AG04450 (cell line): ENCODE measurements at regions not wholly inside any gene's neighbourhood (a gene's known extent, or its start where the extent isn't known, plus 50 kb on each side); places are given as distances from the start of the nearest gene placed in this dataset.

Experiments used
- CTCF ChIA-PET: fragments of 300-600, 350-600 bp; formaldehyde crosslinking; extraction: SDS; loops from one replicate; lab custom pipeline; 2022; ENCODE audit warnings: antibody characterized with exemption, inconsistent platforms; lab: Charles Lee
- POLR2A ChIA-PET: fragments of 350-600 bp; formaldehyde crosslinking; extraction: SDS; loops from one replicate; lab custom pipeline; 2021; ENCODE audit warnings: antibody characterized with exemption, inconsistent platforms; lab: Yijun Ruan, JAX
- DNase-seq: peaks from one replicate; pipeline ENCODE4 v3.0.0-alpha.2; 2011; ENCODE audit warnings: low read depth, low spot score
- H3K27ac ChIP-seq: one replicate; pipeline ENCODE4 v1.5.1; 2012; ENCODE audit warnings: low read depth, low read length, control low read depth
- H3K27me3 ChIP-seq: one replicate; pipeline ENCODE4 v1.6.0; 2012; ENCODE audit warnings: low read length; ENCODE audit not compliant: control insufficient read depth, insufficient read depth
- H3K4me3 ChIP-seq: 2 replicates; pipeline ENCODE4 v1.5.1; 2011; ENCODE audit warnings: mild to moderate bottlenecking, low read depth, low read length, control low read depth
- H3K9me3 ChIP-seq: 2 replicates; pipeline ENCODE4 v1.5.1; 2012; ENCODE audit warnings: low read length; ENCODE audit not compliant: control insufficient read depth, insufficient read depth
- TF ChIP-seq, protein P1 (sequence below): IDR thresholded peaks from 2 replicates; pipeline ENCODE4 v1.5.1; 2011; ENCODE audit warnings: low read depth, low read length, control low read depth, inconsistent platforms

DNA sequence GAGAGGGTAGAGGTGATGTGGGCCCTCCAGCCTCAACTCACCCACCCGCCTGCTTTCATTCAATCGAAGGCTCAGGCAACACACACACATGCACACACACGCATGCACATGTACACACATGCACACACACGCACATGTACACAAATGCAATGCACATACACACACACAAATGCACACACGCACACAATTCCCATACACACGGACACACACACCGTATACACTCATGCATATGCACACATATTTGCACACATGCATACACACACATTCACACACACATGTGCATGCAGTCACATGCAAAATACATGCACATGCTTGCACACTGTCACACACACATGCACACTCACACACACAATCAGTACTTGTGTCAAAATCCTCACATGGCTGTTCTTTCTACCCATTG is 55.9 kb upstream of the SPACA7 start:
- DNase-seq: no peak
- no peak overlapping the region for H3K4me3 ChIP-seq
- peaks cover 59% of the 10 kb centered on the region for H3K9me3 ChIP-seq
- H3K27ac ChIP-seq: no peak overlapping the region
- TF ChIP-seq, protein P1, sequence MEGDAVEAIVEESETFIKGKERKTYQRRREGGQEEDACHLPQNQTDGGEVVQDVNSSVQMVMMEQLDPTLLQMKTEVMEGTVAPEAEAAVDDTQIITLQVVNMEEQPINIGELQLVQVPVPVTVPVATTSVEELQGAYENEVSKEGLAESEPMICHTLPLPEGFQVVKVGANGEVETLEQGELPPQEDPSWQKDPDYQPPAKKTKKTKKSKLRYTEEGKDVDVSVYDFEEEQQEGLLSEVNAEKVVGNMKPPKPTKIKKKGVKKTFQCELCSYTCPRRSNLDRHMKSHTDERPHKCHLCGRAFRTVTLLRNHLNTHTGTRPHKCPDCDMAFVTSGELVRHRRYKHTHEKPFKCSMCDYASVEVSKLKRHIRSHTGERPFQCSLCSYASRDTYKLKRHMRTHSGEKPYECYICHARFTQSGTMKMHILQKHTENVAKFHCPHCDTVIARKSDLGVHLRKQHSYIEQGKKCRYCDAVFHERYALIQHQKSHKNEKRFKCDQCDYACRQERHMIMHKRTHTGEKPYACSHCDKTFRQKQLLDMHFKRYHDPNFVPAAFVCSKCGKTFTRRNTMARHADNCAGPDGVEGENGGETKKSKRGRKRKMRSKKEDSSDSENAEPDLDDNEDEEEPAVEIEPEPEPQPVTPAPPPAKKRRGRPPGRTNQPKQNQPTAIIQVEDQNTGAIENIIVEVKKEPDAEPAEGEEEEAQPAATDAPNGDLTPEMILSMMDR: no peak
- POLR2A ChIA-PET: no interaction called here
- no peaks in the 10 kb centered on the region for H3K27me3 ChIP-seq
- CTCF ChIA-PET: no interaction called here

DNA sequence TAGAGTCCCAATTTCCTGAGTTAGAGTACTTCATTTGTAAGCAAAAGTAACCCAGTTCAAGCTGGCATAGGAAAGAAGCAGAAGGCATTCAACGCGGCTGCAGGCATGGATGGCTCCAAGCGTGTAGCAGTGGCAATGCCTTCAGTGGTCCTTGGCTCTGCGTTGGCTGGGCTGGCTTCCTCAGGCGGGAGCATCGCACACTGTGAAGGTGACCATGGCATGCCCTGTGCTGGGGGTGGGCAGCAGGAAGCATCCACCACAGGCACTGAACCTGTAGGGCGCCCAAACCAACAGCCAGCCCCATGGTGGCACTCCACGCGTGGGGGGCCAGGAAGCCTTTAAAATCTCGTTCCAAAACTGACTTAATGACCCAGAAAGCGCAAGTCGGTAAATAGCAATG is 53.6 kb upstream of the SPACA7 start:
- POLR2A ChIA-PET: no interaction called here
- Histone ChIP-seq H3K27me3 (no peaks in the 10 kb centered on the region), H3K9me3 (peaks cover 63% of the 10 kb centered on the region), H3K4me3 (no peak overlapping the region), H3K27ac (no peak overlapping the region)
- DNase-seq: no peak
- TF ChIP-seq, protein P1: no peak
- CTCF ChIA-PET: no interaction called here

DNA sequence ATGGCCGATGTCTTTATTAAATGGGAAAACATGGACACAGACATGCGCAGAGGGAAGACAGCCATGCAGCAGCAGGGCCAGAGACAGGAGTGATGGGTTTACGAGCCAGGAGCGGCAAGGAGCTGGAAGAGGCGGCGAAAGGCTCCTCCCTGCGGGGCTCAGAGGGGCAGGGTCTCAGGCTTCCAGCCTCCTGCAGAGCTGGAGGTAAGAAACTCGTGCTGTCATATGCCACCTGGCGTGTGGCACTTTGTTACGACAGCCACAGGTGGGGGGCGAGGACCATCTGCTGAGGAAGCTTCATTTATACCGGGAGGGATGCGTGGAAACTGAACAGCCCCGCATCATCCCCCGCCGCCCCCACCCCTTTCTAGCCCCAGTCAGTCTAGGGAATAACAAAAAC is 52.0 kb upstream of the SPACA7 start:
- POLR2A ChIA-PET: no interaction called here
- no peaks in the 10 kb centered on the region for H3K27me3 ChIP-seq

DNA sequence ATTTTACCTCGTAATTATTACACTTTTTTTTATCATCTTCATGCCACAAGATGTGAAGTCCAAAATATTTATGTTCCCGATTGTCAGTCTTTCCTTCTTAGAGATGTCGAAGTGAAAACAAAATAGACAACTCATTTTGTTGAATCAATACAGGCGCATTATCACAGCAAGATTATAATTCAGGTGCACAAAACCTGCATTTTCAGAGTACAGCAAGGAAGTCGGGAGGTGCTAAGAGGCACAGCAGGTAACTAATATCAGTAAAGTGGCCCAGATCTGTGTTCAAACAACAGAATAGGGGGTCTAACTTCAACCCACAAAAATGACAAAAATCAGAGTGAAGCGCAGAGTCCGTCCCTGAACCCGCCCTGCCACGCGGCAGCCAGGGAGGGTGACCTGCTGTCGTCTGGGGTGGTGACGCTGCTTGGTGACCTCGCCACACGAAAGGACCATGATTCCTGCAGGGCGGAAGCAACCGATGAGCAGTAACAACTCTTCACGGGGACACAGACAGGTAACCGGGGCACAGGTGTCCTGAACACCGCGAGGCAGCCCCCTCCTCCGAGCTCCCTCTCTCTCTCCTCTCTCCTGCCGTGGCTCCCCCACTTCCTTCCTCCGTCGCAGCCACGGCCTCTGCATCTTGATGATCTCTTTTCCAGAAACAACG is 50.9 kb upstream of the SPACA7 start:
- ChIA-PET POLR2A (no interaction called here), CTCF (no interaction called here)
- TF ChIP-seq, protein P1: no peak
- H3K27ac ChIP-seq: no peak overlapping the region
- DNase-seq: no peak
- no peak overlapping the region for H3K4me3 ChIP-seq
- peaks cover 67% of the 10 kb centered on the region for H3K9me3 ChIP-seq
- no peaks in the 10 kb centered on the region for H3K27me3 ChIP-seq

More for the DNA sequence above, 52.0 kb upstream of the SPACA7 start:
- Histone ChIP-seq H3K9me3 (peaks cover 65% of the 10 kb centered on the region), H3K4me3 (no peak overlapping the region), H3K27ac (no peak overlapping the region)
- TF ChIP-seq, protein P1: no peak
- DNase-seq: no peak
- CTCF ChIA-PET: no interaction called here

DNA sequence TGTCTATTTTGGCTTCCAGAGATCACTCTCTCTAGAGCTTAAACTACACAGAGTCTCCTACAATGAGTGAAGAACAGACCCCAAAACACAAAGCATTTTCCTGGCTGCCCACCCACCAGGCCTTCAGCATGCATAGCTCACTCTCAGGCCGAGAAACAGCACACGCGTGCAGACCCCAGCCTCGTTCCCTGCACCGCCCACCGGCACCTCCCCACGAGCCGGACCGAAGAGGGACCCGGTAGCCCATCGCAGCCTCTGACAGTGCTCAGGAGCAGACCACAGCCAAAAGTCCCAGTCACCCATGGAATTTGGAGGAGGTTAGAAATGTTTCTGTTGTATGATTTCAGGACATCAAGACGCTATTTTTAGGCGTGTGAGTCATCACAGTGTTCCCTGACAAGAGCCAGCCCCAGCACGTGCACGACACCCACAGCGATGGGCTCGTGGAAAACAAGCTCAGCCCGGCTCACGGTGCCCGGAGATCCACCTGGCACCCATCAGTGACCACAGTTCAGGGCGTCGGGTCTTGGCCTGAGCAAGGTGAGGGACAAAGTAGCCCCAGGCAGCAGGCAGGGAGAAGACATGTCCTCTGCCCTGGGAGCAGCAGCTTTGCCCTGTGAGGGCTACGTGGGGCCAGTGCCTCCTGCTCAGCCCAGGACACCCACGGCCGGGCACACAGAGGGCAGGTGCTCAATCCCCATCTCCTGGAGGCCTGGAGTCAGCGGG is 50.1 kb upstream of the SPACA7 start:
- ChIA-PET CTCF (no interaction called here), POLR2A (no interaction called here)
- Histone ChIP-seq H3K27ac (no peak overlapping the region), H3K9me3 (peaks cover 75% of the 10 kb centered on the region), H3K4me3 (no peak overlapping the region), H3K27me3 (no peaks in the 10 kb centered on the region)
- TF ChIP-seq, protein P1: no peak
- no peak for DNase-seq
